ENCODE measurements at regions not wholly inside any gene's neighbourhood (a gene's known extent, or its start where the extent isn't known, plus 50 kb on each side); places are given as distances from the start of the nearest gene placed in this dataset.

DNA sequence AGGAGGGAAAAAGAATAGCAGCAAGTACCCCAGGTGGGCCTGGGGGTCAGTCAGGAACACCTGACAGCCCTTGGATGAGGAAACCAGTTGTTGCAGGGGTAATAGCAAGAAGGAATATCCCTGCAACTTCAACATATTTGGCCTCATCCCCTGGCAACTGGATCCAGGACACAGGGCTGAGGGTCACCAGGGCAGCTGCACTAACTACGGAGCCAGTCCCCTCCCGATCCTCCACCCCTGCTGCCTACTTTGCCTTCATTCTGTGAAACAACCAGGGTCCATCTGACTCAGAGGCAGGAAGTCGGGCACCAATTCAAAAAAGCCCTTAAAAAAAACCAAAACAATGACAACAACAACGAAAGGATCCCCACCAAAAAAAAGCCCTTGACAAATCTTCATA is 52.9 kb downstream of the FRMPD3 start:
- DNase-seq (ENCODE audit: low spot score in 2 of 2), result no peak
- Mint-ChIP-seq H3K27me3 (peaks cover 7% of the 10 kb centered on the region), H3K4me3 (no peak overlapping the region), H3K27ac (ENCODE audit: low read depth) (no peak overlapping the region), H3K4me1 (peaks cover 5% of the 10 kb centered on the region), H3K36me3 (ENCODE audit: insufficient read depth) (peaks cover 1% of the 10 kb centered on the region), H3K9me3 (no peaks in the 10 kb centered on the region)
- ATAC-seq (replicated peaks; ENCODE audit: extremely low read depth, poor library complexity, severe bottlenecking), result no peak

DNA sequence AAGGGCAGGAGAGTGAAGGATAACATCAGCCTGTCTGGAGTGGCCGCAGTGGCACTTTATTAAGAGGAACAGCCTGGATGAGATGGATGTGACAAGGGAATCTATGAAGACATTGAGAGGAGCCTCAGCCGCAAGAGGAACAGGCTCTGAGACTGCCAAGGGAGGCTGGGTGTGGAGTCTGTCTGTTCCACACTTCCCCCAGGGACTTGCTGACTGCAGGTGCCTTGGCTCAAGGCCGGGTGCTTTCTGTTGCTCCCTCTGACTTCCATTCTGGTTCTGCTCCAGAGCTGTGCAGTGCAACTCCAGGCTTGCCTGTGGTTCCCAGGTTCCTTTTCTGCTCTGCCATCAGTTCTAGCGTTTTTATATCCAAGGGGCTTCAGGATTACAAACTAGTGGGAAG is 54.6 kb downstream of the FRMPD3 start:
- no peaks in the 10 kb centered on the region for H3K36me3 Mint-ChIP-seq (ENCODE audit: insufficient read depth)
- no peak overlapping the region for H3K27ac Mint-ChIP-seq (ENCODE audit: low read depth)
- H3K4me1 Mint-ChIP-seq, result peaks cover 5% of the 10 kb centered on the region
- no peak for DNase-seq (ENCODE audit: low spot score in 2 of 2)
- no peak for ATAC-seq (replicated peaks; ENCODE audit: extremely low read depth, poor library complexity, severe bottlenecking)
- H3K4me3 Mint-ChIP-seq, result no peak overlapping the region
- H3K27me3 Mint-ChIP-seq, result peaks cover 7% of the 10 kb centered on the region
- no peaks in the 10 kb centered on the region for H3K9me3 Mint-ChIP-seq

DNA sequence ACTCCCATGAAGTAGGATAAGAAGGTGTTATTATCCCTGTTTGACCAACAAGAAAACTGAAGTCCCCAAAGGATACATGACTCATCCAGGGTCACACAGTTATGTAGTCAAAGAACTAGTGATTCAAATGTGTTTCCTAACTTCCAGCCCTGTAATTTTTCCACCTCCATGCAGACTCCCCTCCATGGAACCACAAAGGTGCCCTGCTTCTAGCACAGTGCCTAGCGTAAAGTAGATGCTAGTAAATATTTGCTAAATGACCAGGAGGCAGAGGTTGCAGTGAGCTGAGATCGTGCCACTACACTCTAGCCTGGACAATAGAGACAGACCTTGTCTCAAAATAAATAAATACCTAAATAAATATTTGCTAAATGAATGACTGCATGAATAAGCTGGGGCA is 55.8 kb downstream of the FRMPD3 start:
- Mint-ChIP-seq H3K4me1 (peaks cover 5% of the 10 kb centered on the region), H3K27me3 (peaks cover 7% of the 10 kb centered on the region), H3K9me3 (no peaks in the 10 kb centered on the region), H3K36me3 (ENCODE audit: insufficient read depth) (no peaks in the 10 kb centered on the region), H3K4me3 (no peak overlapping the region), H3K27ac (ENCODE audit: low read depth) (no peak overlapping the region)
- DNase-seq (ENCODE audit: low spot score in 2 of 2) (no peak), ATAC-seq (replicated peaks; ENCODE audit: extremely low read depth, poor library complexity, severe bottlenecking) (no peak)

DNA sequence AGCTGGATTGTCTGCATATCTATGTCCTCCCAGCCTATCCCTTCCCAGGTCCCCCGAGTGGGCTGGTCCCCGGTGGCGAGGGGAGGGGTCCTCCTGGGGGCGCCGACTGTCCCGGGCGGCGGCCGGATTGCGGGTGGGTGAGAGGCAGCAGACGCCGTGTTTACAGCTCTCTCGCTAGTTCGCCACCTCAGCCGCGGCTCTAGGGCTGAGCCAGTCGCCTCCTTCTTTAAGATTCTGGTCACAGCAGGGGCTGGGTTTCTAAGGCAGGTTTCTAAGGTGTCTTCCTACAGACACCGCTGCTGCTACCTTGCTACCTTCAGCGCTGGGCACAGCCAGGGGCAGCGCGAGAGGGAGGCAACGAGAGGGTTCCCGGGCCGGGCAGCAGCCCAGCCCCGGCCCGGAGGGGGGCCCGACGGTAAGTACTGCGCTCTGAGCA is 57.2 kb downstream of the FRMPD3 start:
- no peak for ATAC-seq (replicated peaks; ENCODE audit: extremely low read depth, poor library complexity, severe bottlenecking)
- Mint-ChIP-seq H3K4me1 (peaks cover 5% of the 10 kb centered on the region), H3K36me3 (ENCODE audit: insufficient read depth) (no peaks in the 10 kb centered on the region), H3K27me3 (peaks cover 7% of the 10 kb centered on the region), H3K9me3 (no peaks in the 10 kb centered on the region), H3K4me3 (peak overlapping the region; percentile 32), H3K27ac (ENCODE audit: low read depth) (no peak overlapping the region)
- DNase-seq (ENCODE audit: low spot score in 2 of 2), result no peak

DNA sequence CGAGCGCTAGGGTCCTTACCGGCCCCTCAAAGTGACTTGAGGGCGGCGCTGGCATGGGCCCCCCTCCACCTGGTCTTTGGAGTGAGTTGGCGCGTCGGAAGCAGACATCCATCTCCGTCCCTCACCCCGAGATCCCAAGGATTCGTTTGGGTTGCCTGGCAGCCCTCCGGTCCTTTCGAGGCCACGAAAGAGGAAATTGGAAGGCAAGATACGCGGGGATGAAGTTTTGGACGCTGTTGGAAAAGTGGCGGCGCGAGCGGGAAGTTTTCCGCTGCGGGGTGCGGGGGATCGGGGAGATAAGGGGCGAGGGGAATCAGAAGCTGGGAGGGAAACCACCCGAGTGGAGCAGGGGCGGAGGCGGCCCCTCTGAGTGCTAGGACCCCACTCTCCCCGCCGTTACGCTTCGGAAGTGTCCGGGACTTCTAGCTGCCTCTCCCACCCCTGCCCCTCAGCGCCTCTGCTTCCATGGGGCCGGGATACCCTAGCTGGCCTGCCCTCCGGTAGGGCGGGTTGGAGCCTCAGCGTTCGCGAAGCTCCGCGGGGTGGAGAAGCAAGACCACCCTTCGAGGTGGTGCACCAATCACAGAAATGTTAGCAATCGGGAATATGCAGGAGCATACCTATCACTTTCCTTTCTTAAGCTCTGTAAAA is 57.8 kb downstream of the FRMPD3 start:
- H3K36me3 Mint-ChIP-seq (ENCODE audit: insufficient read depth), result no peaks in the 10 kb centered on the region
- DNase-seq (ENCODE audit: low spot score in 2 of 2) (no peak), ATAC-seq (replicated peaks; ENCODE audit: extremely low read depth, poor library complexity, severe bottlenecking) (no peak)
- H3K27ac Mint-ChIP-seq (ENCODE audit: low read depth), result no peak overlapping the region
- peaks cover 6% of the 10 kb centered on the region for H3K4me1 Mint-ChIP-seq
- peaks cover 7% of the 10 kb centered on the region for H3K27me3 Mint-ChIP-seq
- H3K4me3 Mint-ChIP-seq, result peak overlapping the region; percentile 32
- H3K9me3 Mint-ChIP-seq, result no peaks in the 10 kb centered on the region

DNA sequence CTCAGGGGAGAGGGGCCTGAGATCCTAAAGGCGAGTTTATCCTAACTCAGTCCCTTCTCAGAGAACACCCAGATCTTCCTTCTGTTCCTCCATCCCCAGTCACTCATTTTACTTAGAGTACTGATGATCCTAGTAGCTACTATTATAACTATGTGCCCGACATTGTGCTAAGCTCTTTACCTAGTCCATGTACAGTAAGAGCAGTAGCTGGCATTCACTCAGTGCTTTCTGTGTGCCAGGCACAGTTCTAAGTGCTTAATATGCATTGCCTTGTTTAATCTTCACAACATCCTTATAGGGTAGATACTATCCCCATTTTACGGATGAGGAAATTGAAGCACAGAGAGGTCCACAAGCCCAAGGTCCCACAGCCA is 58.3 kb downstream of the FRMPD3 start:
- no peak overlapping the region for H3K4me3 Mint-ChIP-seq

DNA sequence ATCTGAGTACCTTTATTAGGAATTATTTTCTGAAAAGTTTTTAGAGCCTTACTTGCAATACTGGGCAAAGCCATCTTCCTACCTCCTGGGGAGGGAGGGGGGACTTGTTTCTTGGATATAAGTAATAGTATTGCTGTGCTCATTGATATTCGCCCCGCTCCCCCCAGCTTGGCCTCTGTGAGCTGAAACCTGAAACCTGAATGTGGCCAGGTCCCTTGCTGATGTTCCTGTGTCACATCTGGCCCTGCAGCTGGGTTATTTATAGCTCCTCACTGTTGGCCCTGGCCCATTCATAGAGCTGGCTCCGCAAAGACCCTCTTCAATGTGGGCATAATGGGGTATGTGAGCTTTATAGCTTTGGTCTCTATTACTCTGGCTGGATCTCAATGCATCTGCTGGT is 59.5 kb downstream of the FRMPD3 start:
- Mint-ChIP-seq H3K27ac (ENCODE audit: low read depth) (no peak overlapping the region), H3K27me3 (peaks cover 5% of the 10 kb centered on the region)

More for the DNA sequence above, 58.3 kb downstream of the FRMPD3 start:
- DNase-seq (ENCODE audit: low spot score in 2 of 2), result no peak
- peaks cover 6% of the 10 kb centered on the region for H3K4me1 Mint-ChIP-seq
- H3K9me3 Mint-ChIP-seq, result no peaks in the 10 kb centered on the region
- no peak overlapping the region for H3K27ac Mint-ChIP-seq (ENCODE audit: low read depth)
- no peak for ATAC-seq (replicated peaks; ENCODE audit: extremely low read depth, poor library complexity, severe bottlenecking)
- H3K36me3 Mint-ChIP-seq (ENCODE audit: insufficient read depth), result peaks cover 3% of the 10 kb centered on the region
- H3K27me3 Mint-ChIP-seq, result peaks cover 7% of the 10 kb centered on the region

DNA sequence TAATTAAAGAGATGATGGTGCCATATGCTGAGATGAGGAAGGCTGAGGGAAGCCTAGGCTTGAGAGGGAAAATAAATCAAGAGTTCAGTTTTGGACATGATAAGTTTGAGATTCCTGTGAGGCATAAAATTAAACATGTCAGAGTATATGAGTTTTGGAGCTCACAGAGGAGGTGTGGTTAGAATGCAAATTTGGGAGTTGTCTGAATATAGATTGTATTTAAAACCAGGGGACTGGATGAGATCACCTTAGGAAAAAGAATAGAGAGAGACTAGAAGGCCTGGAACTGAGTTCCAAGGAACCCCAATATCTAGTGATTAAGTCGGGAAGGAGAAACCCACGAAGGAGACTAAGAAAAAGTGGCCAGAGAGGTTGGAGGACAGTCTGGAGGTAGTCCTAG is 65.5 kb downstream of the FRMPD3 start:
- peaks cover 3% of the 10 kb centered on the region for H3K36me3 Mint-ChIP-seq (ENCODE audit: insufficient read depth)
- H3K4me3 Mint-ChIP-seq, result no peak overlapping the region
- H3K27me3 Mint-ChIP-seq, result no peaks in the 10 kb centered on the region
- no peak overlapping the region for H3K27ac Mint-ChIP-seq (ENCODE audit: low read depth)
- no peak for DNase-seq (ENCODE audit: low spot score in 2 of 2)
- ATAC-seq (replicated peaks; ENCODE audit: extremely low read depth, poor library complexity, severe bottlenecking), result no peak
- no peaks in the 10 kb centered on the region for H3K9me3 Mint-ChIP-seq
- peaks cover 14% of the 10 kb centered on the region for H3K4me1 Mint-ChIP-seq

More for the DNA sequence above, 59.5 kb downstream of the FRMPD3 start:
- DNase-seq (ENCODE audit: low spot score in 2 of 2) (no peak), ATAC-seq (replicated peaks; ENCODE audit: extremely low read depth, poor library complexity, severe bottlenecking) (no peak)
- Mint-ChIP-seq H3K9me3 (no peaks in the 10 kb centered on the region), H3K4me3 (no peak overlapping the region), H3K36me3 (ENCODE audit: insufficient read depth) (peaks cover 3% of the 10 kb centered on the region), H3K4me1 (peaks cover 6% of the 10 kb centered on the region)

DNA sequence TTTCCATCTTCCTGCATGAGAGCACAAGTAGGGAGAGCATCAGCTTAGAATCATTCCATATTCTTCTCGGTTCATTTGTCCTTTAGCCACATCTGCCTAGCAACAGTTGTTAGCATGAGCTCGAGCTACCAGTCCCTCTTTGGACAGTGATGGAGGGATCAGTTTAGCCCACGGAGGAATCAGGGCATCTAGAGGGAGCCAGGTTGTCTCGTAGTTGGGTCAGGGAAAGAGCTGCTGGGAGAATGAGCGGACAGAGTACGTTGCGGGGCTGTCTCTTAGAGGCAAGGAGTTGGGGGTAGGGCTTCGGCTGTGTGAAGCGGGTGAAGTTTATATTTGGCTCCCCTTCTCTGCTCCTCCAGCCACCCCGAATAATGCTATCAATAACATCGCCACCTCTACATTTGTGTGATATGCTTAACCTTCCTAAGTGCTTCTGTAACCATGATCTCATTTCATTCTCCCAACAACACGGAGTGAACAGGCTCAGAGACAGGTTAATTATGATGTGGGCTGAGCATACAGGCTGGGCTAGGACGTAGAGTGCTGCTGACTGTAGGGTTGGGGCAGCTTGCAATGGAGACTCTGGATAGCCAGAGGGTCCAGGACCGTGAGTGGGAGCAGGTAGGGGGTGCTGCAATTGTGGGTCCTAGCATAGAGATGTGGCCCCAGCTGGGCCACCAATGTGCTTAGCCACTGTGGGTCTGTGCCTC is 72.6 kb downstream of the FRMPD3 start:
- H3K27me3 Mint-ChIP-seq, result no peaks in the 10 kb centered on the region
- peak overlapping the region; percentile 12 for H3K27ac Mint-ChIP-seq (ENCODE audit: low read depth)
- ATAC-seq (replicated peaks; ENCODE audit: extremely low read depth, poor library complexity, severe bottlenecking) (no peak), DNase-seq (ENCODE audit: low spot score in 2 of 2) (no peak)
- H3K4me3 Mint-ChIP-seq, result no peak overlapping the region
- no peaks in the 10 kb centered on the region for H3K36me3 Mint-ChIP-seq (ENCODE audit: insufficient read depth)
- peaks cover 14% of the 10 kb centered on the region for H3K4me1 Mint-ChIP-seq
- no peaks in the 10 kb centered on the region for H3K9me3 Mint-ChIP-seq

DNA sequence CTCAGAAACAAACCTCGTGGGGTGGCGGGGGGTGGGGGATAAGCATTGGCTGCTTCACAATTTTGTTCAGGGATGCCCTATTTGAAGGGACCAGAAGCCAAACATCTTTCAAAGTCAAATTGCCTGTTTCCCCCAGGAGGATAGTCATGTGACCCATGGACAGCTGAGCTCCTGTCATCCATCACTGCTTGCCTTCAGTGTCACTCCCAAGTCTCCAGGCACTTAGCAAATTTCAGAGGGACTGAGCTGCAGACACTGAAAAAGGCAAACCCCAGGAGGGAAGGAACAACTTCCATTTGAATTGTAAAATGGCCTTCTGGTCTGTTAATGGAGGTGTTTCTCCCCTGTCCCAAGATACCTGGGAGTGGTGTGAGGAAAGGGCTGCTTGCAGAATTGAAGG is 73.4 kb downstream of the FRMPD3 start:
- Mint-ChIP-seq H3K4me1 (peaks cover 11% of the 10 kb centered on the region), H3K36me3 (ENCODE audit: insufficient read depth) (no peaks in the 10 kb centered on the region), H3K27ac (ENCODE audit: low read depth) (peak overlapping the region; percentile 12), H3K9me3 (no peaks in the 10 kb centered on the region), H3K27me3 (no peaks in the 10 kb centered on the region), H3K4me3 (no peak overlapping the region)
- DNase-seq (ENCODE audit: low spot score in 2 of 2) (no peak), ATAC-seq (replicated peaks; ENCODE audit: extremely low read depth, poor library complexity, severe bottlenecking) (no peak)

DNA sequence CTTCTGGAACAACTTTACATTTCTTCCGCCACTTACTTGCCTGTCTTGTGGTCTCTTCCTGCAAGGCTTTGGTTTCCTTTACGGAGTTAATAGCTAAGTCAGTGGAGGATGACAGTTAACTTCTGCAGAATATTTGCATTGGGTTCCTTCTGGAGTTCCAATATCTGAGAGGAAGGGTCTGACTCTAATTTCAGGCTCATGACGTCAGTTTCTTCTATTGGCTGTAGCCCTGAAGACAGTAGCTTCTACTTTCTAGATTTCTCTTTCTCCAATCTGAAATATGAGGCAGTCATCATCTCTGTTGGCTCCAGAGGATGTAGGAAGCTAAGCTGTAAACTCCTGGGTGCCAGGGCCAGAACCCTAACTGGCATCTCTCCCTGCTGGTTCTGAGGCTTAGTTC is 76.7 kb downstream of the FRMPD3 start:
- Mint-ChIP-seq H3K9me3 (no peaks in the 10 kb centered on the region), H3K27me3 (no peaks in the 10 kb centered on the region), H3K27ac (ENCODE audit: low read depth) (no peak overlapping the region), H3K36me3 (ENCODE audit: insufficient read depth) (no peaks in the 10 kb centered on the region), H3K4me1 (peaks cover 6% of the 10 kb centered on the region), H3K4me3 (no peak overlapping the region)
- no peak for DNase-seq (ENCODE audit: low spot score in 2 of 2)
- no peak for ATAC-seq (replicated peaks; ENCODE audit: extremely low read depth, poor library complexity, severe bottlenecking)

DNA sequence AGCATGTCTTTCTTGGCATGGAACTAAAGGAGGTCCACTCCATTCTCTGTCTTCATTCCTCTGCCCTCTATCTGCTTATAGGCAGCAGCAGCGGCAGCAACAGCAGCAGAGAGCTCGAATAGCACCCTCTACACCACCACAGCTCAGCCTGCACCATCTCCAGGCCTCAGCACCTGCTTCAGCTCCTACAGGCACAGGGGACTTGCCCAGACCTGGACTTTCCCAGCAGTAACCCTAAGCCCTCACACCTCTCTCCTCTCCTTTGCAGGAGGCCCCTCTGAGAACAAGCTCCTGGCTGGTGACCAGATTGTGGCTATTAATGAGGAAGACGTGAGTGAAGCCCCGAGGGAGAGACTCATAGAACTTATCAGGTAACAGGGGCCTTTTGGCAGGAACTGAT is 80.7 kb downstream of the FRMPD3 start:
- H3K4me3 Mint-ChIP-seq, result no peak overlapping the region
- peaks cover 5% of the 10 kb centered on the region for H3K4me1 Mint-ChIP-seq
- no peaks in the 10 kb centered on the region for H3K9me3 Mint-ChIP-seq
- H3K27ac Mint-ChIP-seq (ENCODE audit: low read depth), result no peak overlapping the region
- no peaks in the 10 kb centered on the region for H3K27me3 Mint-ChIP-seq
- DNase-seq (ENCODE audit: low spot score in 2 of 2), result no peak
- no peaks in the 10 kb centered on the region for H3K36me3 Mint-ChIP-seq (ENCODE audit: insufficient read depth)
- ATAC-seq (replicated peaks; ENCODE audit: extremely low read depth, poor library complexity, severe bottlenecking), result no peak

DNA sequence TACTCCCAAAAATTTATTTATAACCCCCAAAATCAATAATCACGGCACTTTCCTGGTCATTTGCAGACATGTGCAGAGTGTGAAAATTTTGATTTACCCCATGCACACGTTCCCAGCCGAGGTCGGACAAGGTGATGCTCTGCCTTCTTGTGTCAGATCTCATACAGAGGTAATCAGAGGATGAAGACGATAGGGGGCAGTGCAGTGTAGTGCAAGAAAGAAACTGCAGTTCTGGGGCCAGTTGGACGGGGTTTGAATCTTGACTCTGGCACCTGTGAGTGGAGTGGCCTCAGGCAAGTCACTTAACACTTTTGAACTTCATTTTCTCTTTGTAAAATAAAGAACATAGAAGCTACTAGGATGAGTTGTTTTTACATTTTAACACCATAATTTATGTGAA is 88.4 kb downstream of the FRMPD3 start:
- no peak overlapping the region for H3K27ac Mint-ChIP-seq (ENCODE audit: low read depth)

More for the DNA sequence above, 88.4 kb downstream of the FRMPD3 start:
- no peak overlapping the region for H3K4me3 Mint-ChIP-seq
- no peaks in the 10 kb centered on the region for H3K9me3 Mint-ChIP-seq
- H3K27me3 Mint-ChIP-seq, result no peaks in the 10 kb centered on the region
- no peaks in the 10 kb centered on the region for H3K36me3 Mint-ChIP-seq (ENCODE audit: insufficient read depth)
- DNase-seq (ENCODE audit: low spot score in 2 of 2), result no peak
- no peaks in the 10 kb centered on the region for H3K4me1 Mint-ChIP-seq
- ATAC-seq (replicated peaks; ENCODE audit: extremely low read depth, poor library complexity, severe bottlenecking), result no peak
